Fibroblast of the aortic adventitia (primary cell): ENCODE measurements at regions not wholly inside any gene's neighbourhood (a gene's known extent, or its start where the extent isn't known, plus 50 kb on each side); places are given as distances from the start of the nearest gene placed in this dataset.

ENCODE experiments used
- DNase-seq: peaks from one replicate; pipeline ENCODE4 v3.0.0-alpha.2; 2010; ENCODE audit warnings: low read depth
- H3K4me3 ChIP-seq: 2 replicates; pipeline ENCODE4 v1.5.1; 2011; ENCODE audit warnings: low read depth, mild to moderate bottlenecking, control low read depth, low read length, moderate library complexity
- CTCF ChIP-seq: IDR thresholded peaks from 2 replicates; pipeline ENCODE4 v1.5.1; 2011; ENCODE audit warnings: mild to moderate bottlenecking, low read length, control low read depth, inconsistent platforms; ENCODE audit not compliant: insufficient read depth

GRCh38 chr21:19010996-19011395, 607.4 kb upstream of the TMPRSS15 start:
- H3K4me3 ChIP-seq: no peak overlapping the region
- no peak for DNase-seq
- no peak for TF ChIP-seq CTCF

GRCh38 chr21:19011451-19011850, 607.9 kb upstream of the TMPRSS15 start:
- no peak for TF ChIP-seq CTCF
- no peak for DNase-seq
- H3K4me3 ChIP-seq: no peak overlapping the region

- no peak for DNase-seq
- H3K4me3 ChIP-seq: no peak overlapping the region
- no peak for TF ChIP-seq CTCF
Measured at GRCh38 chr21:19013916-19014315, 610.3 kb upstream of the TMPRSS15 start.

DNA sequence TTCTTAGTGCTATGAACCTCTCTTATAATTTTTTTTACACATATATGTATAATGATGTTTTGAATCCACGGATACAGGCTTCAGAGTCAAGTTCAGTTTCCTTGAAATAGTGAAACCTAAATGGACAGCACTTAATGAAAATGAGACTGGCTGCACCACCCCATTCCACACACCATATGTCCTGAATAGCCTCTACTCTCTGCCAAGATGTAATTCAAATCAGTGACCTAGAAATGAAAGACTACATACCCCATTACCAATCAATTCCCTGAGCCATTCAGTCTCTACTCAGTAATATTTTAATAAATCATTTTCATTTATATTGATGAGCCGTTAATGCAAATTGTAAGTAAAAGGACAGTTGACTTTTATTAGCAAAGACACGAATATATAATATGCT, 614.9 kb upstream of the TMPRSS15 start:
- H3K4me3 ChIP-seq: no peak overlapping the region
- DNase-seq: no peak
- no peak for TF ChIP-seq CTCF

DNA sequence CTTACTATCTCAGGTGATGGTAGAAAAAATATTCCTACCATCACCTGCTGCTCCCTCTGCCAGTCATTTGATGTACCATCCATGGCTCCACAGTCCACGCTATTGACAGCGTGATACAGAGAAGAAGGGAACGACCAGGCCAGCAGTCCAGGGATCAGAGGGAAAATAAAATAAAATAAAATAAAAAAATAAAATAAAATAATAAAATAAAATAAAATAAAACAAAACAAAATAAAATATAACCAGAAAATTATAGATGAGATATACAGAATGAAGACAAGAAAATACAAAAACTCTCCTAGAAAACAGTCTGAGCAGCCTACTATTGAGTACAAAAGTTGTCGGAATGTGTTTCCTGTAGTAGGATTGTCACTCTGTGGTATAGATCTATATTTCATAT, 619.4 kb upstream of the TMPRSS15 start:
- TF ChIP-seq CTCF: no peak
- H3K4me3 ChIP-seq: no peak overlapping the region
- DNase-seq: no peak

- H3K4me3 ChIP-seq: no peak overlapping the region
- no peak for DNase-seq
- no peak for TF ChIP-seq CTCF
Measured at GRCh38 chr21:19026911-19027310, 623.3 kb upstream of the TMPRSS15 start.

DNA sequence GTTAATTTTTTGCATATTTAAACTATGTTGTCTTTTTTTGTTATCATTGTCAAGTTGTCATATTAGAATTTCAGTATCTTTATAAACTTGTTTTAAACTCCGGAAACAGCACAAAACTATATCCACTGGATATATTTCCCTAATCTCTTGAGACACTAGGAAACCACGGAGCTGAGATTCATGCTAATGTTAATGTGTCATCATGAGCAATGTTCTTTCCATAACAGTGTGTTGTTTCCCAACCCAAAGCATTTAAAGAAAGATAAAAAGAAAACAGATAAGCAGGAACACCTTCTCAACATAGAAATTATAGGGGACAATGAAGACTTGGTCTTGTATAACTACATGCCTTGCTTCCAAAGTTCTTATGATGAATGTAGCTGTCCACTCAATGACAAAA, 626.2 kb upstream of the TMPRSS15 start:
- H3K4me3 ChIP-seq: no peak overlapping the region
- DNase-seq: no peak
- no peak for TF ChIP-seq CTCF
